ENCODE measurements at regions not wholly inside any gene's neighbourhood (a gene's known extent, or its start where the extent isn't known, plus 50 kb on each side); places are given as distances from the start of the nearest gene placed in this dataset.

DNA sequence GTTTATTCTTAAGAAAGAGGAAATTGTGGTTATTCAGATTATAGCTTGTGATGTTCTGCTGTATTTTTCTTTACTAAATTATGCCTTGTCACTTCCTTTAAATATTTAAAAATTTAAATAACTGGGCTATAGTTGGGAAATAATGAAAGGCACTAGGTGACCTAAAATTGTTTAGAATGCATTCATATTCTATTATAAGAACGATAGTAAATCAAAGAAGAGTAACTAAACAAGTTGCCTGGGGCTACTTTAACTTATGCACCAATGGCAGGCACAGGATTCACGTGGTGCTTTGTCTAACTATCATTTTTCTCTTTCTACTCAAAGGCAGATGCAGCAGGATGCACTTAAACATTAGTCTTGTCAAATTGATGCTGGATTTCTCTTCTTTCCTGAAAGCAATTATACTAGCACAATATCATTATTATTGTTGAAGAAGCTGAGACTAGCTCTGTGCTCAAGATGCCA lies 190.7 kb upstream of the PPFIA2 start:
- no peak for TF ChIP-seq CTCF (IDR thresholded peaks at IDR 0.05)
- no peak for TF ChIP-seq ZFX (IDR thresholded peaks at IDR 0.05; ENCODE audit: borderline replicate concordance)
- H3K27ac ChIP-seq: no peak overlapping the region

GRCh38 chr12:81949416-81949815 lies 190.3 kb upstream of the PPFIA2 start:
- H3K27ac ChIP-seq: no peak overlapping the region

GRCh38 chr12:81944886-81945285 lies 185.7 kb upstream of the PPFIA2 start:
- TF ChIP-seq ZFX (IDR thresholded peaks at IDR 0.05; ENCODE audit: borderline replicate concordance) (no peak), CTCF (IDR thresholded peaks at IDR 0.05) (no peak)
- H3K27ac ChIP-seq: no peak overlapping the region

More at GRCh38 chr12:81949416-81949815, 190.3 kb upstream of the PPFIA2 start:
- no peak for TF ChIP-seq CTCF (IDR thresholded peaks at IDR 0.05)
- TF ChIP-seq ZFX (IDR thresholded peaks at IDR 0.05; ENCODE audit: borderline replicate concordance): no peak

- H3K27ac ChIP-seq: no peak overlapping the region
- TF ChIP-seq ZFX (IDR thresholded peaks at IDR 0.05; ENCODE audit: borderline replicate concordance) (no peak), CTCF (IDR thresholded peaks at IDR 0.05) (no peak)
Observed at GRCh38 chr12:81942594-81942993, 183.4 kb upstream of the PPFIA2 start.

DNA sequence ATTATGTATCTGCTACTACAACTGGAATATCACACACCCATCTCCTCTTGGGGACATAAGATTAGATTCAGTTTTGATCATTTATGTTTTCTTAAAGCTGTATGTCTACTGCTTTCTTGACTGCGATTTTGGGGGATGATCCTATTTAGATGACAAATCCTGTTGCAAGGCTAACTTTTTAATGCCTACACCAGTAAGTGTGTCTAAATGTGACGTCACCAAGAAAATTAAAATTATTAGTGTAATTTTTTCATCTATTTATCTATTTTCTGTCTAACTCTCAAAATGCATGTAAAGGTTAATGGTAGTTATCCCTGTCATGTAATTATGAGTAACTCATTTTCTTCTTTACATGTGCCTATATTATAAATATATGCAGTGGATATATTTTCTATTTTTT lies 170.9 kb upstream of the PPFIA2 start:
- no peak overlapping the region for H3K27ac ChIP-seq
- TF ChIP-seq ZFX (IDR thresholded peaks at IDR 0.05; ENCODE audit: borderline replicate concordance): no peak
- no peak for TF ChIP-seq CTCF (IDR thresholded peaks at IDR 0.05)

DNA sequence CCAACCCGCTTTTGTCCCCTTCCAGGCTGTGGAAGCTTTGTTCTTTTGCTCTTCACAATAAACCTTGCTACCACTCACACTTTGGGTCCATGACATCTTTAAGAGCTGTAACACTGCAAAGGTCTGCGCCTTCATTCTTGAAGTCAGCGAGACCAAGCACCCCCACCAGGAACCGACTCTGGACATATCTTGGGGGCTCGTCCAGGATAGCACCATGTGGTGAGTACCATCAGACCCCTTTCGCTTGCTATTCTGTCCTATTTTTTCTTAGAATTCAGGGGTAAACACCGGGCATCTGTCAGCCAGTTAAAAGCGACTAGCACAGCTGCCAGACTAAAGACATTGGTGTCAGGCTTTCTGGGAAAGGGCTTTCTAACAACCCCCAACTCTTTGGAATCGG lies 137.6 kb upstream of the PPFIA2 start:
- H3K27ac ChIP-seq: no peak overlapping the region
- no peak for TF ChIP-seq ZFX (IDR thresholded peaks at IDR 0.05; ENCODE audit: borderline replicate concordance)
- TF ChIP-seq CTCF (IDR thresholded peaks at IDR 0.05): no peak

DNA sequence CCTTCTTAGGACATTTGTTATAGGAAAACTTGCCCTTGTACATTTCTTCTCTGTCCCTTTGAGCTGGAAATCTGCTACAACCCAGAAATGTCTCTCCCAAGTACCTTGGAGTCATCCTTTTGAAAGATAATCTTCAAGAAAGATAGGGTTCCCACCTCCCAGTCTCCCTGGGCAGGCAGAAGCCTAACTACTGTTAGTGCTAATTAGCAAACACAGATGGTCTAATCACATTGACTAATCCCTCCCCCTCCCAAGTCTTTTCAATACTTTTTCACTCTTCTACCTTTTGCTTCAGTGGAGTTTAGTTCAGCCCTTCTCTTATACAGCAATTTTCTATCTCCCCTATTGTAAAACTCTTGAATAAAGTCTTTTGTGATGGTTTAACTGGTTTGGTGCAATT lies 129.8 kb upstream of the PPFIA2 start:
- H3K27ac ChIP-seq: no peak overlapping the region
- no peak for TF ChIP-seq ZFX (IDR thresholded peaks at IDR 0.05; ENCODE audit: borderline replicate concordance)
- no peak for TF ChIP-seq CTCF (IDR thresholded peaks at IDR 0.05)

All from 22Rv1 (cell line).